HG03103 (cell line): ENCODE measurements at regions not wholly inside any gene's neighbourhood (a gene's known extent, or its start where the extent isn't known, plus 50 kb on each side); places are given as distances from the start of the nearest gene placed in this dataset.

Experiments used
- ATAC-seq: cut with Tn5 transposase; IDR thresholded peaks from one replicate; pipeline ENCODE4 v1.9.1; 2021; ENCODE audit warnings: low read depth; ENCODE audit not compliant: unreplicated experiment

DNA sequence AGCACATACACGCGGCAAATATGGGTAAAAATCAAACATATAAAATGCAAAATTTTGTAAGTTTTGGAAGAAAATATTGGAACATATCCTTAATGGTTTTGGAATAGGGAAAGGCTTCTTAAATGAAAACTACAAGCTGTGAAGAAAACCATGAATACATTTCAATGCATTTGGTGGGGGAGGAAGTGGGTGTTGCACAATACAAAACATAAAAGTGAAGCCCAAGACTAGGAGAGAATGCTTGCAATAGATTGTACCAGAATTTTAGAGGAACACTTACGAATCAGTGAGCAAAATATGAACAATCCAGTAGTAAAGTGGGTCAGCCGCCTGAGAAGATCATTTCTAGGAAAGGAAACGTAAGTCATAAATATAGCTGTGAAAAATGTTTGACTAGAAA, 322.6 kb upstream of the MKI67 start:
- ATAC-seq = no peak

DNA sequence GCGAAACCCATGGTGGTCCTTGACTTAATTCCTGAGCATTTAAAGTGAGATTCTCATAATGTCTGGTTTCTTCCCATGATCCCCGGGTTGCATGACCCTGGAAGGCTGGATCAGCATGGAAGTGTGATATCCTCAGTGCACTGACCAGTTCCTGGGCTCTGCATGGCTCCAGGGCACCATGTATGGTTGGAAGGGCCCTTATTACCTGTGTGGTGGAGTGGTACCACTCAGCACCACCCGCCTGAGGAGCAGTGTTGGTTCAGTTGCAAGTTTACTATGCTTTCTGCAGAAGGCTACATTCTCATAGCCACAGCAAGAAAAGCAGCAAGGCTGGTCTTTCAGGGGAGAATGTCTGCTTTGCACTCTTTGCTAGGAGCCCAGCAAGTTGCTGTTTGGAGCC, 325.7 kb upstream of the MKI67 start:
- ATAC-seq = no peak

DNA sequence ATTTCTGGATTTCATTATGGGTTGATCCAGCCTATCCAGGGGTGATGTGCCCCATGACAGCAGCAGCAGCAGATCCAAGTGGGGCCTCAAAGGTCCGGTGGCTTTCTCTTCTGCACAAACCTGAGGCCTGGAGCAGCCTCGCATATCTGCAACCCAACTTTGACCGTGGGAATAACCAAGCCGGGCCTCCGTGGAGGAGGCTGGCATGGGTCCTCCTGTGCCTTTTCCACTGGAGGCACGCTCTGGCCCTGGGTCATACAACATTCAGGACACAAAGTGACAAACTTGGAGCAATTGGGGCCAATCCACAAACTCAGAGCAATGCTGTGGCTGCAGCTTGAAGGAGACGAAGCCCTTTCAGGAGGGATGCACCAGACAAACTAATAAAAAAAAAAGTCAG, 330.0 kb upstream of the MKI67 start:
- no peak for ATAC-seq

DNA sequence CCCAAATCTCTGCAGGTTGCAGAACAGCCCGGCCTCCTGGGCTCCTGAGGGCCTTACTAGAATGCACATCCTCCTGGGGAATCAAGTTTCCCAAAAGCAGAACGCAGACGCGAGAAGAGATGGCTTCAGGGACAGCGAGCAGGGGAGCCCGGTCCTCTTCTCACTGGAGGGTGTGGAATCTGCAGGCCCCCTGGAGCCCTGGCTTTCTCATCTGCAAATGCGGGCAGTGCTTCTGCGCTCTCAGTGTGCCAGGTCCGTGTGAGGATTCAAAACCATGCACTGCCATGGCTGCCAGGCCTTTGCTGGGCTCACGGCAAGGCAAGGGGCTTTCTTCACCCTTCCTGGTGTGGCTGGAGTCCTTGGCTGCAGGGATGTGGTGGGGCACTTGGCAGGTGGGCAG, 330.9 kb upstream of the MKI67 start:
- no peak for ATAC-seq

DNA sequence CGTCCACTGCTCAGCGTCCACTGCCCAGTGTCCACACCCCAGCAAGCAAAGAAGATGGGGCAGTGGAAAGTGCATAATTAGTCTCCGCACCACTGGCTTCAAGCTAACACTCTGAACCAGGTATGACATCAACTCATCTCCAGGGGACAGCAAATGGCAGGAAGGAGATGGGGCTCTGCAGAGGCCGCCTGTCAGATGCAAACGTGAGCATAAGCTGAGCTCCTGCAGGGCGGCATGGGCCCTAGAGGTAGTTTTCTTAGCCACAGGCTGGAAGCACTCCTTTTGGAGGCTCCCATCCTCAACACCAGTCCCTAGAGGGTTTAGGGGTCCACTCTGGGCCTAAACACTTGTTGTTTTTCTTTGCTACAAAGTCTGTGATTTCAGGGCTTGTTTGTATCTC, 335.8 kb upstream of the MKI67 start:
- no peak for ATAC-seq

DNA sequence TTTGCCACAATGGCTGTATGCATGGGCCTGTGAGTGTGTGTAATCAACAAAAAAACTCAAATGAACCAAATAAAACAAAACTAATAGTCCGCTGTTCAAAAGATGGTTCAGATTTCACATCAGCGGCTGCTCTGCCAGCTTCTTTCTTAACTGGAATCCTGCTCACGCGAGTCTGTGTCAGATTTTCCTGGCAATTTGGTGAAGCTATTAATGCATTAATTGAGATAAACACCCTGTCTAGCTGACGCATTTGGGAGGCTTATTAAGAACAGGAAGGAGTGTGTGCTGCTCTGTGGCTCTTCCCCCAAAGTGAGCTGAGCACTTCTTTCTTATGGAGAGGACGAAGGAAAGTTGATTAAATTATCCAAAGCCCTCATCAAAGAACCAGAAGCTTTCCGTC, 336.6 kb upstream of the MKI67 start:
- no peak for ATAC-seq

DNA sequence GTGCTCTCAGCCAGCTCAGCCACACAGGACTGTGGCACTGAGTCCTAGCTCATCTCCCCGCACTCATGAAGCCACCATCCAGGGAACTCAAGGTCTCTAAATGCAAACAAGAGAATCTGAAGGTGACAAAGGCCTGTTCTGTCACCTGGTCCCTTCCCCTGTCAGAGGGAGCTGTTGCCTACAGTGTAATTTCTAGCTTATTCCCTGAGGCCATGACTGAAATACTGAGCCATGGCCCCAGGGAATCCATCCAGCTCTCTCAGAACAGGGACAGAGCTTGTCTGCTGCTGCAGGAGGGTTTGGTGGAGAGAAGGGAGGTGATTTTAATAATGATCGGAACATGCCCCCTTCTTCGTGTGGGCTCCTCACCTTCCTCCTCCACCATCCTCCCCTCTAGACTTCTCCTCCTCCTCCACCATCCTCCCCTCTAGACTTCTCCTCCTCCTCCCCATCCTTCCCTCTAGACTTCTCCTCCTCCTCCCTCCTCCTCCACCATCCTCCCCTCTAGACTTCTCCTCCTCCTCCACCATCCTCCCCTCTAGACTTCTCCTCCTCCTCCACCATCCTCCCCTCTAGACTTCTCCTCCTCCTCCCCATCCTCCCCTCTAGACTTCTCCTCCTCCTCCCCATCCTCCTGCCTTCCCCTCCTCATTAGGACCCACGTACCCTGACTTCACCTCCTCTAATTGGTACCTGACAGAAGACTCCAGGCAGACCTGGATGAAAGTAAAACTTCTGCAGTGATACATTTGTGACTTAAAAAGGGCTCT, 338.0 kb upstream of the MKI67 start:
- no peak for ATAC-seq

DNA sequence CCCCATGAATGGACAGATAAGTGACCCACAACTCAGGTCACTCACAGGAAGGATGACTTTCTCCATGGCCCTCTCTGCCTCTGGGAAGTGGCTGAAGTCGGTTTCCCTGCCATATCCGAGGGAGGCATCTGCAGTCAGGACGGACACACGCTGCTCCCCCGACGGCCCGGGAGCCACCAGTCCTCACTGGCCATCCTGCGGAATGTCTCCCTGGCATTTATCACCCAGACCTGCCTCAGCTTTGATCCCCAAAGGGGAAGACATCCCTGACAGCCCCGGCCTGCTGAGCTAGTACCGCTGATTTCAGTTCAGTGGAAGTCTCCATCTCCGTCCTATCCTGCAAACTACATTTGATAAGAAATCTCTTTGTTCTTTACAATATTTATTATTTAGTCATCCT, 339.5 kb upstream of the MKI67 start:
- no peak for ATAC-seq

DNA sequence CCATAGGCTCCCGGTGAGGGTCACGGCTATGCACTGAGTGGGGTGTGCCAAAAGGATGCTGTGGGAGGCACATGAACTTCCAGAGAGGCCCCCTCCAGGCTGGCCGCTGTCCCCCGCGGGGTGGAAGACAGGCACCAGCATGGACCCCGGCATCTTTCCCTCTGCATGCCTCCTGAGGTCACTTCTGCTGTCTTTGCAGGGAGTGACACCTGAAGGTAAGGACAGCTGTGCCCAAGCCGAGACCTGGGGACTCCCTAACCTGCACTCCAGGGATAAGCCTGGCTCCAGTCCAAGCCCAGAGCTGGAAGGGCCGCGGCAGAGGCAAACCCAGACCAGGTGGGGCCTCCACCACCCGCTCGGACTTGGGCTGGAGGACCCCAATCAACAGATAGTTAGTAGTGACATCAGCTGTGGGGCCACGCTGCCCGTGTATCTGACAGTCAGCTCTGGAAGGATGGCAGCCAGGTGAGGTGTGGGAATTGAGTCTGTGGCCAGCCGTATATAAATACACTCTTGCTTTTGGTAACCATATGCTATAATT, 340.7 kb upstream of the MKI67 start:
- ATAC-seq = no peak

DNA sequence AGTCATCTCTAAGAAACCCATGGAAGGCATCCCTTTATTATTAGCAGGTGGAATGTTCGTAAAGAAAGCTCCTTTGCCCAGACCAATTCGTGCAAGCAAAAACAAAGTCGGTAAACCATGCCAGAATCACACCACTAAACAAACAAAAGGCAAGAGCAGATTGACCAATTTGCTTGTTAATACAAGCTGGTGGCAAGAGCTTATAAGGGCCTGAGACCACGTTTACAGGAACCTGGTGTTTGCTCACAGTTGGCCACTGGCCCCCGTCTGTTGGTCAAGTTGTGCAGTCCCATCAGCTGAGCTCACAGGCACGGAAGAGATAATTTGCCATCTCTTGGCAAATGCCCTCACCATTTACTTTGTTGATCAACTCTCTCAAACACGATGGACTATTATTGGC, 342.2 kb upstream of the MKI67 start:
- ATAC-seq = no peak

DNA sequence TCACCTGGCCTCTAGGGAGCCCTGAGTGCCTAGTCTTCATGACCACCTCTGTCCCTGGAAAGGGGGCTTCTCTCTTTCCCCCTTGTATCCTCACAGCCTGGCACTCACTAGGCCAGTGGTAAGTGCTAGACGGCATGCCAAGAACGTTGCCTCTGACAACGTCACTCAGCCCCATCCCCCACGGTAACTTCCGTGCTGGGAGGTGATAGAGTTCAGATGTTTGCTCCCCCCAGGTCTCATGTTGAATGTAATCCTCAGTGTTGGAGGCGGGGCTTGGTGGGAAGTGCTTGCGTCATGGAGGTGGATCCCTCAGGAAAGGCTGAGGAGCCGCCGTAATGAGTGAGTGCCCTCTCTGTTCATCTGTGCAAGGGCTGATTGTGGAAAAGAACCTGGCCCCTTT, 343.3 kb upstream of the MKI67 start:
- ATAC-seq = no peak

DNA sequence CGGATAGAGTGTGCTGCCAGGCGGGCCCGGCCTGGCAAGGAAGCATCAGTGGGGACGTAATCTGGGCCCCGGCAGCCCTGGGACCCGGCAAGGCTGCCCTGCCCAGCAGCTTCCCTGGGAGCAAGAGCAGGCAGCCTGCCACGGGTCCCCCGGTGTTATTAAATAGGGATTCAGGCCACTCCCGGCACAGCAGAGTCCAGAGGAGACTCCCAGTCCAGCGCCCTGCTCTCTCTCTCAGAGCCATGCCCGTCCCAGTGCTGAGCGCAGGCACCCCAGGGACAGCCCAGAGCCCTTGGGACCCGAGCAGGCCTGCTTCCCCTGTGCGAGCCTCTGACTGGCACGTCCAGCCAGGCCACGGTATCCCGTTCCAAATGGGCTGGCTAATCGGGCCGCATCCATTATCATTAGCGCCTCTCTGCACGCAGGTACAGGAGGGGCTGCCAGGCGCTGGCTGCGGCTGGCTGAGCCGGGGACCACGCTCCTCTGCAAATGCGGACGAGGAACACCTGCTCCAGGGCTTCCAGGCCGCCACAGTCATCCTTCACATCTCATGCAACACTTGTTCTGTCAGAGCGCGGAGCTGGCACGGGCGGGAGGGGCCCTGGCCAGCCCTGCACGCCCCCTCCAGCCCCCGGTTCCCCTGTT, 344.2 kb upstream of the MKI67 start:
- no peak for ATAC-seq

DNA sequence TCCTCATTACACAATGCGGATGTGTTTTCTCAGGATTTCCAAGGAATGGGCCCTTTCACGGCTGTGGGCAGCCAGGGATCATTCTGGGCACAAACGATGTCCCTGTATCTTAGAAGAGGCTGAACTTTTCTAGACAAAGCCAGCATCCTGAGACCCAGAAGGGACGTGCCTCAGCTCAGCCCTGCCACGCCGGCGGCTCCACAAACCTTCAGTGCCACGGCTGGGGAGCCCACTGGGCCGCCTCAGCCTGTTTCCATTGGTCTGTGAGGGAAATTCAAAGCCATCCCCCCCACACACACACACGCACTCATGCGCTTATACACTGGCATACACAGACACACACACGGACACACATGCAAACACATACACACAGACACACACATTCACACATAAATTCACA, 344.9 kb upstream of the MKI67 start:
- no peak for ATAC-seq

DNA sequence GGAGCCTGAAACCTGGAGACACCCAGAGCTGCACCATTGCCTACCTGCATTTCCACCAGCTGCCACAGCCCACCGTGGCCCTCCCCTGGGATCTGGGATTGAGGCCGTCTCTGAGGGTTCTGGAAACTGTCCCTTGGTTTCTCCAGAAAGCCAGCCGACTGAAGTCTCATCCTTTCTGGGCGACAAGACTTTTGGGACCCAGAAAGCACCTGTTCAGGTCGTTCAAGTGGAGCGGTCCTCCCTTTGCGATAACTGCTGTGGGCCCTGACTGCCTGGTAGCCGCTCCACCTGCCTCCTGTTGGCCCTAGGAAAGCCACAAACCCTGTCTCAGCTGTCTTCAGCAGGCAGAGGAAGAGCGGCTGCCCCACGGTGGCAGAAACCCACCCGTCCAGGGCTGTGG, 346.0 kb upstream of the MKI67 start:
- ATAC-seq = no peak

DNA sequence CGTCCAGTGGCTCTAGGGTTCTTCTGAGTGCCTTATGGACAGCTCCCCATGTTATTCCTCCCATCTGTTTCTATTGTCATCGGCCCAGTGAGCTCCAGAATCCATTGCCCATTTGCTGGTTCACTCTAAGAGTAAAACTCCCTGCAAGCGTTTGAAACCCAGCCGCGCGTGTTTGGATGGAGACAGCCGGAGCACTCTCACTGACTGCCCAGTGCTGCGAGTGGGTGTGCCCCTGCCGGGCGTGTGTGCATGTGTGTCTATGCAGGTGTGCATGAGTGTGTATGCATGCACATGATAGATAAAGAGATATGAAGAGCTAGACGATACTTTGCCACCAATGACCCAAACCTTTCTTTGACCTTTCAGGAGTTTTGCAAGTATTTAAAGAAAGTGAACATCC, 347.2 kb upstream of the MKI67 start:
- no peak for ATAC-seq

DNA sequence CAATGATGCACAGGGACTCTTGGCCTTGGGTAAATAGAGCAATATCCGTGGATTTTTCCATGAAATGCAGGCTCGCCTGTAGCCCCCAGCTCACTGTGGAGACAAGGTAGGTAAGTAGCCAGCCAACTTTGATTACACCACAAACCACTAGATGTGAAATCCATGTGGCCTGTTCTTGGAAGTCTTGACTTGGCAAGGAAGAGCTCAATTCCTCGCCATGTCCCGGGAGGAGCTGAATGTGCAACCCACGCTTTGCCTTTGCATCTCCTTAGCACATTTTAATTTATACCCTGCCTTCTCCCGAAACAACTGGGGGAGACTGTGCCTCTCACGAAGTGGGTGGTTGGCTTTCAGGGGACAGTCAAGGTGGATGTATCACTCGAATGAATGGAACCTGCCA, 347.7 kb upstream of the MKI67 start:
- no peak for ATAC-seq

DNA sequence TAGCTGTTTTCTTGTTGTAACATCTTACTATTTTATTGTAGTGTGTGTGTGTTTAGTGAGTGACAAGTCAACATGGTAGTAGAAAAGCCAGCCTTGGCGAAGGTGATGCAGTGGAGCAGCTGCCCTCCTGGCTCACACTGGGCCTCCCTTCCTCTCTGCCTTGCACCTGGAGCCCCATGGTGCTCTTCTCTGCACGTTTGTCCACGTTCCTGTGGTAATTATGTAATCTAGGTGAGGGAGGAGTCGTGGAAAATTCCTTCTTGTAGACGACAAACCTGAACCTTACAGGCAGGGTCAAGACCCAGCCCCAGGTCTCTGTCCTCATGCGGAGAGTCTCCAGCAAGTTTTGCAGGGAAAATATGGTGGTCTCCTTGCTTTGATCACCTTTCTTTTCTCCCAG, 348.3 kb upstream of the MKI67 start:
- ATAC-seq = no peak

DNA sequence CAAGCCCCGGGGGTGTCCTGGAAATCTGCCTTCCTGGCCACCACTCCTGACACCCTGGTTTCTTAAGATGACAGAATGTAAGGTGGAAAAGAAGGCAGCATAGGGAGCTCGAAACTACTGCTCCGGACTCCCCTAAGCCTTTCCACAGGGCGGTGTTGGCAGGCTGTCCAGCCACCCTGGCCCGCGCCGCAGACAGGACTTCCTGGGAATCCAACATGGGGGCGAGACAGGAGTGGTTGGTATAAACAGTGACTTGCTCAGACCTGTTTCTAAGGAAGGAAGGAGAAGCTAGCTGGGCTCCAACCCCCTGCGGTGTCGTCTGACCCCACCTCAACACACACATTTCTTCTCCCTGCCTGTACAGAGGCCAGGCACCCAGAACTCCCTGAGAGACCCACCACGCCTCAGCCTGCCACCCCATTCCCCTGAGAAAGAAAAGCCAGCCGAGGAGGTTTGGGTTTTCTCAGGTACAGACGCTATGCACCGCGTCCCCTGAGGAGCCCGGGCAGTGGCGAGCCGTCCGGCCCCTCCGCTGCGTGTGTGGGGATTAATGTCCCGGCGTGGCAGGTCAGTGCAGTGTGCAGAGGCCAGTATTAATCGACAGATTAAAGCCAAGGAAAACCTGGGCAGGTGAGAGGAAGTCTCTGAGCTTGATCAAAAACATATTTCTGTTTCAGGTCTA, 349.6 kb upstream of the MKI67 start:
- no peak for ATAC-seq

DNA sequence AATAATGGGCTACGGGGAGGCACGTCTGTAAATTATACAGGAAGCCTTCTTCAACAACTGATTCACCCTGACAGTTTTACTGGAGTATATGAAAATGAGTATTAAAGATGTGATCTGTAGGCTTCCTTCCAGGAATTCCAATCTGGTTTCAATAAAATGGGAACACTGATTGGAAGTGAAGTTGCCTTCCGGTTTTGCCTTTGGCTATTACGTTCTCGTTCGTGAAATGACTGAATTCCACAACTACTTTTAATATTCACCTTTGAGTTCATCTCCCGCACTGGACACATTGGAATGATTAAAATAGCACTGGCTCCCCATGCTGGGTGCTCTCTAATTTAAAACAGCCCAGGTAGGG, 350.1 kb upstream of the MKI67 start:
- no peak for ATAC-seq

DNA sequence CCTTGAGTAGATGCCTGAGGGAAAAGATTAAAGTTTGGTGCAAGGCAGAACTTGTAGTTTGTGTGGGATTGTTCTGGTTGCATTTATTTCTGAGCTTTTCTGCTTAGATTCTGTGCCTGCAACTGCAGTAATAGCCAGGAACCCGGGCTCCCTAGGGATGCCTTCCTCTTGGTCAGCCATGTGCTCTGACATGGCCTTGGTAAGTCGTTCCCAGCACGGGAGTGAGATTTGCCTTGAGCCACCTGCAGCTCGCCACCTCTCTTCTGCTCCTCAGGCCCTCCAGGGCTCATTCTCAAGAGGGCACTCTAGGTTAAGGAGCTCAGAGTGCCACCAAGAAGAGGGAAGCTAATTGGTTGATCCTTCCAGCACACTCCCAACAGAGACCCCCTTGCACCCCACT, 350.6 kb upstream of the MKI67 start:
- ATAC-seq = no peak

DNA sequence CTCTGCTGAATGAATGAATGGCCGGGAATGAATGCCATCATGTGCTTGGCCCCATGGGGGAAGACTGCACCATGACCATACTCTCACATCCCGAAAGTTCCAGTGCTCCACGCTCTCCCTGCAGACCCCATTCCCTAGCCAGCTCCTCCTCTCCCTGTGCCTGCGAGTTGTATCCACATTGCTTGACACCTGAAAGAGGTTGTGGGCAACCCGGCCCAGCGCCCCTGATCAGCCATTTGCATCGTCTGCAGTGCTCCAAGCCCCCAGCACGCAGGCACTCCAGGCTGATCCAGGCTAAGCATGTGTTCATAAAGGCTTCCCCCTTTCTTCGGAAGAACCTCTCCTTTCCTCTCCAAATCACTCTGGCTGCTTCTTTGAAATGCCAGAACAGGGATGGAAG, 354.4 kb upstream of the MKI67 start:
- ATAC-seq = no peak
